Putamen (tissue), 1 donor: ENCODE measurements at regions not wholly inside any gene's neighbourhood (a gene's known extent, or its start where the extent isn't known, plus 50 kb on each side); places are given as distances from the start of the nearest gene placed in this dataset.
"Not testable (repeated sequence)": the region's sequence is repeated elsewhere in the genome, so short reads cannot be mapped to it uniquely, and the experiment has no call there.

ENCODE experiments used
- DNase-seq: peaks from one replicate; pipeline ENCODE4 v3.0.0-alpha.2; 2016; ENCODE audit warnings: low spot score

- DNase-seq = not testable (repeated sequence)
Observed at GRCh38 chr6:74488726-74489125, 717.1 kb downstream of the COL12A1 start.

- no peak for DNase-seq
Observed at GRCh38 chr6:74482180-74482579, 723.7 kb downstream of the COL12A1 start.

- DNase-seq = no peak
Observed at GRCh38 chr6:74480561-74480960, 725.3 kb downstream of the COL12A1 start.

GRCh38 chr6:74479960-74480359 lies 725.9 kb downstream of the COL12A1 start:
- no peak for DNase-seq

GRCh38 chr6:74479420-74479819 lies 726.4 kb downstream of the COL12A1 start:
- no peak for DNase-seq

- not testable (repeated sequence) for DNase-seq
Observed at GRCh38 chr6:74474046-74474445, 731.8 kb downstream of the COL12A1 start.

- not testable (repeated sequence) for DNase-seq
Observed at GRCh38 chr6:74468552-74468951, 737.3 kb downstream of the COL12A1 start.

GRCh38 chr6:74467533-74468215 lies 738.2 kb downstream of the COL12A1 start:
- DNase-seq = no peak

- DNase-seq = no peak
Observed at GRCh38 chr6:74466572-74466971, 739.3 kb downstream of the COL12A1 start.

- no peak for DNase-seq
Observed at GRCh38 chr6:74459260-74459659, 746.6 kb downstream of the COL12A1 start.

GRCh38 chr6:74458536-74458935 lies 747.3 kb downstream of the COL12A1 start:
- DNase-seq = no peak

- no peak for DNase-seq
Observed at GRCh38 chr6:74455786-74456185, 750.1 kb downstream of the COL12A1 start.

GRCh38 chr6:74451953-74452352 lies 753.9 kb downstream of the COL12A1 start:
- no peak for DNase-seq

- no peak for DNase-seq
Observed at GRCh38 chr6:74448850-74449249, 752.8 kb downstream of the CD109 start.

- no peak for DNase-seq
Observed at GRCh38 chr6:74447013-74447412, 751.0 kb downstream of the CD109 start.

GRCh38 chr6:74439123-74439811 lies 743.3 kb downstream of the CD109 start:
- no peak for DNase-seq

GRCh38 chr6:74438395-74438794 lies 742.4 kb downstream of the CD109 start:
- not testable (repeated sequence) for DNase-seq

- no peak for DNase-seq
Observed at GRCh38 chr6:74434171-74434570, 738.2 kb downstream of the CD109 start.

- no peak for DNase-seq
Observed at GRCh38 chr6:74431873-74432580, 736.0 kb downstream of the CD109 start.

GRCh38 chr6:74420221-74420620 lies 724.2 kb downstream of the CD109 start:
- no peak for DNase-seq

GRCh38 chr6:74415056-74415455 lies 719.1 kb downstream of the CD109 start:
- DNase-seq = no peak

- no peak for DNase-seq
Observed at GRCh38 chr6:74410630-74411029, 714.6 kb downstream of the CD109 start.

GRCh38 chr6:74409447-74409846 lies 713.4 kb downstream of the CD109 start:
- DNase-seq = no peak
